Nephron (organoid): ENCODE measurements at regions not wholly inside any gene's neighbourhood (a gene's known extent, or its start where the extent isn't known, plus 50 kb on each side); places are given as distances from the start of the nearest gene placed in this dataset.

Experiments used
- H3K27ac Mint-ChIP-seq, 3 experiments: 2 replicates each; pipeline ENCODE4 v1.8.0; 2020; ENCODE audit warnings: mixed read lengths in 3 of 3, mild to moderate bottlenecking in 2 of 3, moderate library complexity in 1 of 3
- H3K27me3 Mint-ChIP-seq: 2 replicates; pipeline ENCODE4 v1.8.0; 2021; ENCODE audit warnings: low read depth, mild to moderate bottlenecking, moderate library complexity, mixed read lengths
- H3K36me3 Mint-ChIP-seq: 2 replicates; pipeline ENCODE4 v1.8.0; 2020; ENCODE audit warnings: low read depth, mixed read lengths
- H3K4me1 Mint-ChIP-seq: 2 replicates; pipeline ENCODE4 v1.8.0; 2020; ENCODE audit warnings: mixed read lengths
- H3K4me3 Mint-ChIP-seq, 3 experiments: 2 replicates each; pipeline ENCODE4 v1.8.0; 2020; ENCODE audit warnings: mild to moderate bottlenecking in 3 of 3, mixed read lengths in 3 of 3, moderate library complexity in 2 of 3
- H3K9me3 Mint-ChIP-seq: 2 replicates; pipeline ENCODE4 v1.8.0; 2020; ENCODE audit warnings: mixed read lengths
- CTCF ChIP-seq, 3 experiments: fragments of 200-600 bp; sonication (generic); IDR thresholded peaks; one replicate each; pipeline ENCODE4 v1.5.0; 2021; ENCODE audit warnings: antibody characterized with exemption in 3 of 3; ENCODE audit not compliant: unreplicated experiment in 3 of 3

DNA sequence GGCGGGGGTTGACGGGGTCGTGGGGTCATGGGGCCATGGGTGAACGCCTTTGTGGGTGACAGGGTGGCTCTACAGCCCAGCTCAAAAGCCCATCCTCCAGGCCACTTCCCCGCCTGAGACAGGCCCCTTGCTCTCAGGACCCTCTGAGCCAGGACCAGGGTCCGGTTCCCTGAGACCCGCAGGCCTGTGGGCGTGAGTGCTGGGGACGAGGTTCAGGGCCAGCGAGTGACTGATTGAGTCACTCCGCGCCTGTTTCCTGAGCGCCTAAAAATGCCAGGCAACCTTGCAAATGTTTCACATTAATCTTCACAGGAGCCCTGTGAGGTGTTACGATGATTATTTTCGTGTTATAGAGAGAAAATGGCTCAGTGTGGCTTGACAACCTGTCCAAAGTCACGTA, 97.8 kb downstream of the ZNF674 start:
- Mint-ChIP-seq H3K4me3 (peak overlapping the region; percentile 95), H3K27ac (peak overlapping the region; percentile 87 to 98 (median 98)), H3K27me3 (peaks cover 4% of the 10 kb centered on the region), H3K36me3 (peaks cover 15% of the 10 kb centered on the region), H3K4me1 (no peaks in the 10 kb centered on the region), H3K9me3 (peaks cover 8% of the 10 kb centered on the region)
- no peak for TF ChIP-seq CTCF (IDR thresholded peaks at IDR 0.05; ENCODE audit: unreplicated experiment in 3 of 3)

DNA sequence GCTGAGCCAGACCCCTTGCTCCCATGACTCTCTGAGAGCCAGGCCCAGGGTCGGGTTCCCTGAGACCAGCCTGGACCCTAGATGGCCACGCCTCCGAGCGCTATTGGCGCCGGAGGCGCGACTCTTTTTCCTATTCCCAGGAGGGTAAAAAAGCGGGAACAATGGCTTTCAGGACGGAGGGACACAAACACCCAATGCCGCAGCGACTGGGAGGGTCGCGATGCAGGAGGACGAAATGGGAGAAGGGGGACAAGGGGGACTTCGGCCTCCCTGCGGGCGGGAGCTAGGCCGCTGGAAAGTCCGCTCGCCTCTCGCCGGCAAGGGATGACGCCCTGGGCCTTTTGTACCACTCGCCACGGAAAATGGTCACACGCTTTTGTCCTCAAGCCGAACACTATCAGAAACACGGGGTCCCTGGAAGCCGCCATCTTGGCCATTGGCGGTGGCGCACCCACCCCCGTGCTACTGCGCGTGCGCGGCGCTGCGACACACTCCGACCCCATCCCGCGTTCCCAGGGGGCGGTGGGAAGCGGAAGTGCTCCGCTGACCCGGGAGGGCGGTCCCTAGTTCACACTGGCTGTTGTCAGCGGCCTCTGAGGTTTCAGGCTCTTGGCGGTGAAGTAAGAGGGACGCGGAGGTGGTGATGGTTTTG, 98.4 kb downstream of the ZNF674 start:
- no peak for TF ChIP-seq CTCF (IDR thresholded peaks at IDR 0.05; ENCODE audit: unreplicated experiment in 3 of 3)
- Mint-ChIP-seq H3K27me3 (peaks cover 4% of the 10 kb centered on the region), H3K9me3 (peaks cover 7% of the 10 kb centered on the region), H3K36me3 (peaks cover 10% of the 10 kb centered on the region), H3K4me3 (peak overlapping the region; percentile 95), H3K4me1 (no peaks in the 10 kb centered on the region), H3K27ac (peak overlapping the region; percentile 87 to 98 (median 98))

DNA sequence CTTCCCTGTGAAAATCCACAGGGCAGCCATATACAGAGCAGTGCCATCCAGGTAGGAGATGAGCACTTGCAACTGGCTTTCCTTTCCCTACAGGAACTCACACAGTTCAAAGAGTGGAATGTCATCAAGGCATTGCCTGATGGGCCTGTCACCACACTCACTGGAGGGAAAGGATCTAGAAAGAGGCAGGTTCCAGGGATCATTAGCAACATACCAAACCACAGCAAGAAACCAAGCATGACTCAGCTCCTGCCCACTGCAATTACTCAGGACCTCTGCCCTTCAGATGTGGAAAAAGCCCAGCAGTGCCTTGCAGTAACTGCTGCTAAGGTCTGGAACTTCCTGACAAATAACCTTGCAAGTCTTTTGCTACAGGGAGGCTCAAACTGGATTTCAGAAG, 101.2 kb downstream of the ZNF674 start:
- TF ChIP-seq CTCF (IDR thresholded peaks at IDR 0.05; ENCODE audit: unreplicated experiment in 3 of 3) = no peak
- H3K27me3 Mint-ChIP-seq = peaks cover 4% of the 10 kb centered on the region
- H3K4me3 Mint-ChIP-seq = no peak overlapping the region
- no peaks in the 10 kb centered on the region for H3K4me1 Mint-ChIP-seq
- no peaks in the 10 kb centered on the region for H3K36me3 Mint-ChIP-seq
- peak overlapping the region in 1 of 3 experiments; percentile 65 for H3K27ac Mint-ChIP-seq
- peaks cover 8% of the 10 kb centered on the region for H3K9me3 Mint-ChIP-seq

- peaks cover 6% of the 10 kb centered on the region for H3K9me3 Mint-ChIP-seq
- no peaks in the 10 kb centered on the region for H3K27me3 Mint-ChIP-seq
- no peak for TF ChIP-seq CTCF (IDR thresholded peaks at IDR 0.05; ENCODE audit: unreplicated experiment in 3 of 3)
Observed at GRCh38 chrX:46436744-46437143, 108.5 kb downstream of the ZNF674 start.

GRCh38 chrX:46433892-46434291, 111.3 kb downstream of the ZNF674 start:
- H3K4me3 Mint-ChIP-seq = no peak overlapping the region
- H3K27me3 Mint-ChIP-seq = no peaks in the 10 kb centered on the region
- H3K27ac Mint-ChIP-seq = no peak overlapping the region
- H3K36me3 Mint-ChIP-seq = no peaks in the 10 kb centered on the region
- H3K9me3 Mint-ChIP-seq = no peaks in the 10 kb centered on the region
- no peaks in the 10 kb centered on the region for H3K4me1 Mint-ChIP-seq
- no peak for TF ChIP-seq CTCF (IDR thresholded peaks at IDR 0.05; ENCODE audit: unreplicated experiment in 3 of 3)

More at GRCh38 chrX:46436744-46437143, 108.5 kb downstream of the ZNF674 start:
- H3K4me1 Mint-ChIP-seq = no peaks in the 10 kb centered on the region
- no peaks in the 10 kb centered on the region for H3K36me3 Mint-ChIP-seq
- H3K27ac Mint-ChIP-seq = no peak overlapping the region
- no peak overlapping the region for H3K4me3 Mint-ChIP-seq
